Thyroid gland (tissue), 4 donors: ENCODE measurements at regions not wholly inside any gene's neighbourhood (a gene's known extent, or its start where the extent isn't known, plus 50 kb on each side); places are given as distances from the start of the nearest gene placed in this dataset.
"Not testable (repeated sequence)": the region's sequence is repeated elsewhere in the genome, so short reads cannot be mapped to it uniquely, and the experiment has no call there.

ENCODE experiments used
- DNase-seq, 2 donors: peaks; one replicate each; pipeline ENCODE4 v3.0.0-alpha.2; 2019
- H3K27ac ChIP-seq, 3 donors: fragments of 200-600 bp; sonication (generic); 1 replicate in 2 of 3; 2 replicates in 1 of 3; pipeline ENCODE4 v1.5.1; 2016 to 2019; ENCODE audit warnings: mild to moderate bottlenecking in 1 of 3, moderate library complexity in 1 of 3
- H3K27me3 ChIP-seq: fragments of 200-600 bp; sonication (generic); one replicate; pipeline ENCODE4 v1.5.1; 2019
- H3K36me3 ChIP-seq, 2 donors: fragments of 200-600 bp; sonication (generic); one replicate each; pipeline ENCODE4 v1.5.1; 2016 to 2019
- H3K4me1 ChIP-seq, 2 donors: fragments of 200-600 bp; sonication (generic); one replicate each; pipeline ENCODE4 v1.5.1; 2017 to 2019
- H3K4me3 ChIP-seq, 3 donors: fragments of 200-600 bp; sonication (generic); replicated peaks in 1 of 3; 1 replicate in 2 of 3; 2 replicates in 1 of 3; pipeline ENCODE4 v1.5.1; 2016; ENCODE audit warnings: mild to moderate bottlenecking in 1 of 3
- H3K9me3 ChIP-seq: fragments of 200-600 bp; sonication (generic); one replicate; pipeline ENCODE4 v1.5.1; 2017
- CTCF ChIP-seq, 6 experiments: fragments of 200-600 bp in 3 of 6; fragments of 450-650 bp in 3 of 6; sonication (generic) in 3 of 6; IDR thresholded peaks; one replicate each; pipeline ENCODE4 v1.5.1; 2016 to 2019; ENCODE audit warnings: antibody characterized with exemption in 6 of 6, mild to moderate bottlenecking in 2 of 6, inconsistent platforms in 1 of 6, moderate library complexity in 1 of 6
- POLR2A ChIP-seq, 2 donors: fragments of 450-650 bp; IDR thresholded peaks; one replicate each; pipeline ENCODE4 v1.6.1; 2017; ENCODE audit warnings: antibody characterized with exemption in 2 of 2, mild to moderate bottlenecking in 2 of 2, moderate library complexity in 1 of 2
- WGBS, 2 donors: methylation state at CpG; one replicate each; pipeline ENCODE4 v1.1.5; 2017; 5-methylcytosine and 5-hydroxymethylcytosine counted together
- intact Hi-C: fragments of 100-400 bp; cut with DNase I; formaldehyde crosslinking; loops from one replicate; pipeline ENCODE4 v1.15.1; 2023

- H3K4me1 ChIP-seq, H3K27ac ChIP-seq, H3K4me3 ChIP-seq, intact Hi-C loops, DNase-seq, H3K36me3 ChIP-seq, H3K27me3 ChIP-seq, H3K9me3 ChIP-seq: not testable (repeated sequence)
- 96 to 97% methylated on average over 11 of the region's 11 CpGs for WGBS, 2 donors
Observed at GRCh38 chr3:144023543-144023942, 51.9 kb downstream of the DIPK2A start.

GRCh38 chr3:144028798-144029411 is 57.3 kb downstream of the DIPK2A start:
- Histone ChIP-seq H3K27me3 (no peaks in the 10 kb centered on the region), H3K36me3 (no peaks in the 10 kb centered on the region), H3K4me3 (no peak overlapping the region), H3K4me1 (peaks cover 4 to 6% of the 10 kb centered on the region in 2 donors), H3K9me3 (no peaks in the 10 kb centered on the region), H3K27ac (no peak overlapping the region)
- no peak for DNase-seq
- intact Hi-C loops: no loop called here
- TF ChIP-seq POLR2A (IDR thresholded peaks at IDR 0.05): no peak
- TF ChIP-seq CTCF (IDR thresholded peaks at IDR 0.05): no peak
- WGBS, 2 donors: 91 to 92% methylated on average over 4 of the region's 4 CpGs

GRCh38 chr3:144029769-144030168 is 58.1 kb downstream of the DIPK2A start:
- H3K36me3 ChIP-seq: no peaks in the 10 kb centered on the region
- DNase-seq: no peak
- no peak for TF ChIP-seq CTCF (IDR thresholded peaks at IDR 0.05)
- TF ChIP-seq POLR2A (IDR thresholded peaks at IDR 0.05): no peak
- H3K4me1 ChIP-seq: peaks cover 4 to 6% of the 10 kb centered on the region in 2 donors
- no peaks in the 10 kb centered on the region for H3K27me3 ChIP-seq
- H3K4me3 ChIP-seq: no peak overlapping the region
- H3K27ac ChIP-seq: no peak overlapping the region
- intact Hi-C loops: no loop called here
- 82 to 91% methylated on average over 2 of the region's 2 CpGs for WGBS, 2 donors
- H3K9me3 ChIP-seq: no peaks in the 10 kb centered on the region

- intact Hi-C loops: no loop called here
- H3K4me1 ChIP-seq: peaks cover 4 to 6% of the 10 kb centered on the region in 2 donors
- WGBS, 2 donors: 27 to 30% methylated on average over 5 of the region's 5 CpGs
- H3K9me3 ChIP-seq: no peaks in the 10 kb centered on the region
- peak; percentile 78 to 90 for DNase-seq
- no peak overlapping the region for H3K4me3 ChIP-seq
- H3K36me3 ChIP-seq: no peaks in the 10 kb centered on the region
- H3K27me3 ChIP-seq: no peaks in the 10 kb centered on the region
- no peak for TF ChIP-seq POLR2A (IDR thresholded peaks at IDR 0.05)
- TF ChIP-seq CTCF (IDR thresholded peaks at IDR 0.05): no peak
- H3K27ac ChIP-seq: no peak overlapping the region
Observed at GRCh38 chr3:144031938-144032337, 60.3 kb downstream of the DIPK2A start.

- Histone ChIP-seq H3K4me3 (no peak overlapping the region), H3K27ac (no peak overlapping the region)
Observed at GRCh38 chr3:144032531-144033239, 61.1 kb downstream of the DIPK2A start.

More at GRCh38 chr3:144032531-144033239, 61.1 kb downstream of the DIPK2A start:
- H3K9me3 ChIP-seq: no peaks in the 10 kb centered on the region
- H3K4me1 ChIP-seq: peaks cover 4 to 6% of the 10 kb centered on the region in 2 donors
- no peaks in the 10 kb centered on the region for H3K27me3 ChIP-seq
- DNase-seq: no peak
- TF ChIP-seq POLR2A (IDR thresholded peaks at IDR 0.05): no peak
- TF ChIP-seq CTCF (IDR thresholded peaks at IDR 0.05): no peak
- intact Hi-C loops: no loop called here
- no peaks in the 10 kb centered on the region for H3K36me3 ChIP-seq
- WGBS, 2 donors: 85 to 88% methylated on average over 5 of the region's 5 CpGs
